GM12878 (cell line): ENCODE measurements at regions not wholly inside any gene's neighbourhood (a gene's known extent, or its start where the extent isn't known, plus 50 kb on each side); places are given as distances from the start of the nearest gene placed in this dataset.

ENCODE experiments used
- ATAC-seq: fragments of 200-7000 bp; cut with Tn5 transposase; 3 replicates; pipeline ENCODE4 v1.9.1; 2020; ENCODE audit warnings: mild to moderate bottlenecking, moderate library complexity
- BruUV-seq: library from RNA; stranded (reverse); fragments of 400-500 nt; replicated peaks from 2 replicates; lab custom pipeline; 2021; lab: Mats Ljungman, UMichigan
- CTCF ChIA-PET: fragments of 300-600 bp; sonication (Branson Sonifier 250); formaldehyde crosslinking; extraction: SDS; loops from one replicate; lab custom pipeline; 2021; ENCODE audit warnings: inconsistent platforms; lab: Yijun Ruan, JAX
- POLR2A ChIA-PET: fragments of 350-600 bp; formaldehyde crosslinking; extraction: SDS; loops from one replicate; lab custom pipeline; 2021; ENCODE audit warnings: inconsistent platforms; lab: Charles Lee
- RAD21 ChIA-PET: fragments of 300-600 bp; sonication (Branson Sonifier 250); formaldehyde crosslinking; loops from one replicate; lab custom pipeline; 2023; ENCODE audit warnings: antibody characterized with exemption; ENCODE audit not compliant: unreplicated experiment; lab: Charles Lee
- SMC1A ChIA-PET: fragments of 300-600 bp; sonication (Branson Sonifier 250); formaldehyde crosslinking; loops from one replicate; lab custom pipeline; 2023; ENCODE audit not compliant: unreplicated experiment, uncharacterized antibody; lab: Charles Lee
- DNase-seq: peaks from one replicate; pipeline ENCODE4 v3.0.0-alpha.2; 2011; ENCODE audit warnings: low read depth, low spot score
- FAIRE-seq: peaks from 3 replicates; lab custom pipeline; 2011; peaks lifted over from hg19 to GRCh38; lab: Jason Lieb, UNC
- H2AFZ ChIP-seq: 2 replicates; pipeline ENCODE4 v1.6.0; 2011; ENCODE audit warnings: low read depth, low read length, control low read depth; ENCODE audit not compliant: control insufficient read depth
- H3K27ac ChIP-seq: 2 replicates; pipeline ENCODE4 v1.5.1; 2011; ENCODE audit warnings: control low read depth; ENCODE audit not compliant: control insufficient read depth, insufficient read depth
- H3K27me3 ChIP-seq, 2 experiments: replicated peaks in 1 of 2; 2 replicates each; pipeline versions ENCODE4 v1.6.0 to v1.6.1; 2011; ENCODE audit warnings: low read length in 1 of 2; ENCODE audit not compliant: control insufficient read depth in 2 of 2, insufficient read depth in 2 of 2
- H3K36me3 ChIP-seq, 2 experiments: 2 replicates each; pipeline ENCODE4 v1.5.1; 2011; ENCODE audit warnings: low read length in 1 of 2; ENCODE audit not compliant: control insufficient read depth in 2 of 2, insufficient read depth in 2 of 2
- H3K4me1 ChIP-seq: 2 replicates; pipeline ENCODE4 v1.6.1; 2011; ENCODE audit warnings: mild to moderate bottlenecking, low read length, moderate library complexity, mixed read lengths; ENCODE audit not compliant: control insufficient read depth, insufficient read depth
- H3K4me2 ChIP-seq: 2 replicates; pipeline ENCODE4 v1.6.0; 2011; ENCODE audit warnings: control low read depth; ENCODE audit not compliant: control insufficient read depth, insufficient read depth
- H3K4me3 ChIP-seq: fragments of 200-600 bp; sonication (generic); 2 replicates; pipeline ENCODE4 v1.5.1; 2016
- H3K79me2 ChIP-seq: 2 replicates; pipeline ENCODE4 v1.6.0; 2011; ENCODE audit warnings: low read length; ENCODE audit not compliant: control insufficient read depth, insufficient read depth
- H3K9ac ChIP-seq: 2 replicates; pipeline ENCODE4 v1.8.0; 2011; ENCODE audit warnings: low read length, control low read depth, mixed read lengths; ENCODE audit not compliant: control insufficient read depth, insufficient read depth
- H3K9me3 ChIP-seq: replicated peaks from 3 replicates; pipeline ENCODE4 v1.5.1; 2011; ENCODE audit warnings: mild to moderate bottlenecking, low read length; ENCODE audit not compliant: control insufficient read depth, insufficient read depth
- H4K20me1 ChIP-seq: 2 replicates; pipeline ENCODE4 v1.6.0; 2011; ENCODE audit not compliant: control insufficient read depth, insufficient read depth
- BCLAF1 ChIP-seq: fragments of 450-650 bp; IDR thresholded peaks from 2 replicates; pipeline ENCODE4 v1.6.1; 2017; ENCODE audit warnings: antibody characterized with exemption, mild to moderate bottlenecking, moderate library complexity
- CBX3 ChIP-seq: fragments of 200-600 bp; sonication (generic); IDR thresholded peaks from 2 replicates; pipeline ENCODE4 v1.6.1; 2016; ENCODE audit warnings: low read depth, borderline replicate concordance
- CEBPZ ChIP-seq: fragments of 150-350 bp; IDR thresholded peaks from 2 replicates; pipeline ENCODE4 v1.6.1; 2016; ENCODE audit warnings: low read depth, low read length
- CHD1 ChIP-seq: IDR thresholded peaks from 2 replicates; pipeline ENCODE4 v1.6.1; 2012; ENCODE audit warnings: low read depth, low read length, improper control_type of control experiment
- CUX1 ChIP-seq: IDR thresholded peaks from 2 replicates; pipeline ENCODE4 v1.6.1; 2012; ENCODE audit warnings: improper control_type of control experiment, low read depth, low read length; ENCODE audit not compliant: insufficient replicate concordance
- EGR1 ChIP-seq, 2 experiments: IDR thresholded peaks; 1 replicate in 1 of 2; 2 replicates in 1 of 2; pipeline ENCODE4 v1.6.1; 2011 to 2012; ENCODE audit warnings: low read depth in 2 of 2, low read length in 2 of 2, borderline replicate concordance in 1 of 2, mild to moderate bottlenecking in 1 of 2, moderate library complexity in 1 of 2
- ETV6 ChIP-seq, 2 experiments: fragments of 450-650 bp in 1 of 2; IDR thresholded peaks in 1 of 2; conservative IDR thresholded peaks in 1 of 2; 2 replicates each; pipeline ENCODE4 v1.6.1; 2014; ENCODE audit warnings: antibody characterized with exemption in 1 of 2, borderline replicate concordance in 1 of 2, low read depth in 1 of 2, mild to moderate bottlenecking in 1 of 2, moderate library complexity in 1 of 2
- GATAD2B ChIP-seq: fragments of 450-650 bp; conservative IDR thresholded peaks from 2 replicates; pipeline ENCODE4 v1.6.1; 2017; ENCODE audit warnings: low read depth, mild to moderate bottlenecking, moderate library complexity
- HCFC1 ChIP-seq: fragments of 150-350 bp; IDR thresholded peaks from 2 replicates; pipeline ENCODE4 v1.6.1; 2014; ENCODE audit warnings: low read length
- HDGF ChIP-seq: fragments of 450-650 bp; IDR thresholded peaks from 2 replicates; pipeline ENCODE4 v1.6.1; 2016; ENCODE audit warnings: antibody characterized with exemption
- LARP7 ChIP-seq: fragments of 450-650 bp; IDR thresholded peaks from 2 replicates; pipeline ENCODE4 v1.6.1; 2017; ENCODE audit warnings: mild to moderate bottlenecking
- POLR2A ChIP-seq: IDR thresholded peaks from 2 replicates; pipeline ENCODE4 v1.6.1; 2011; ENCODE audit warnings: low read depth, mild to moderate bottlenecking, low read length
- RAD51 ChIP-seq: fragments of 450-650 bp; IDR thresholded peaks from 2 replicates; pipeline ENCODE4 v1.6.1; 2016; ENCODE audit warnings: moderate library complexity, mild to moderate bottlenecking, inconsistent platforms
- SMARCA5 ChIP-seq: fragments of 450-650 bp; IDR thresholded peaks from 2 replicates; pipeline ENCODE4 v1.6.1; 2017; ENCODE audit warnings: mild to moderate bottlenecking
- ZNF207 ChIP-seq: fragments of 450-650 bp; IDR thresholded peaks from 2 replicates; pipeline ENCODE4 v1.6.1; 2014; ENCODE audit warnings: antibody characterized with exemption, mild to moderate bottlenecking, borderline replicate concordance
- WGBS: methylation state at CpG from one replicate; pipeline ENCODE4 v1.1.6; 2016; ENCODE audit warnings: low lambda C conversion rate; ENCODE audit not compliant: insufficient replicate concordance, insufficient coverage; ENCODE audit errors: missing lambda C conversion rate; 5-methylcytosine and 5-hydroxymethylcytosine counted together
- in situ Hi-C: fragments of 300-500 bp; cut with MboI; formaldehyde crosslinking; loops from 9 replicates; pipeline ENCODE4 v1.14.3; 2018; ENCODE audit warnings: mixed read lengths
- intact Hi-C: fragments of 100-400 bp; cut with micrococcal nuclease; formaldehyde crosslinking; loops from one replicate; pipeline ENCODE4 v1.14.2; 2022; ENCODE audit not compliant: unreplicated experiment

GRCh38 chr3:5677555-5677954 lies 490.0 kb downstream of the EDEM1 start:
- Histone ChIP-seq H3K9ac (no peak overlapping the region), H3K9me3 (no peaks in the 10 kb centered on the region), H4K20me1 (no peaks in the 10 kb centered on the region), H3K4me1 (no peaks in the 10 kb centered on the region), H2AFZ (no peak overlapping the region), H3K27me3 (no peaks in the 10 kb centered on the region), H3K27ac (no peak overlapping the region), H3K4me2 (no peak overlapping the region), H3K79me2 (no peaks in the 10 kb centered on the region), H3K36me3 (no peaks in the 10 kb centered on the region), H3K4me3 (no peak overlapping the region)
- in situ Hi-C loops (no loop called here), intact Hi-C loops (no loop called here)
- ChIA-PET SMC1A (interaction anchor here (0.8 kb wide), 1 partner anchor 10 kb away, joined by 3 read pairs; no protein-coding TSS in a partner anchor), CTCF (no interaction called here), POLR2A (no interaction called here), RAD21 (no interaction called here)
- DNase-seq (no peak), ATAC-seq (no peak), FAIRE-seq (no peak)
- no TSS peak for BruUV-seq
- 69% methylated on average over 6 of the region's 6 CpGs for WGBS
- TF ChIP-seq ETV6 (conservative IDR thresholded peaks at IDR 0.05 in 1 of 2, IDR thresholded peaks at IDR 0.05 in 1 of 2; ENCODE audit: borderline replicate concordance in 1 of 2, low read depth in 1 of 2) (no peak), HCFC1 (no peak), POLR2A (no peak), BCLAF1 (no peak), CBX3 (no peak), EGR1 (IDR thresholded peaks at IDR 0.05; ENCODE audit: borderline replicate concordance in 1 of 2, low read depth in 2 of 2, low read length in 2 of 2) (no peak), SMARCA5 (no peak), LARP7 (no peak), CUX1 (no peak), HDGF (no peak), CEBPZ (no peak), ZNF207 (no peak), GATAD2B (no peak), CHD1 (no peak), RAD51 (no peak)
